Liver (tissue), 3 donors: ENCODE measurements at regions not wholly inside any gene's neighbourhood (a gene's known extent, or its start where the extent isn't known, plus 50 kb on each side); places are given as distances from the start of the nearest gene placed in this dataset.

Experiments used
- ATF3 ChIP-seq: IDR thresholded peaks from 2 replicates; pipeline ENCODE4 v1.6.1; 2016; ENCODE audit warnings: antibody characterized with exemption
- CTCF ChIP-seq: fragments of 150-350 bp; IDR thresholded peaks from 2 replicates; pipeline ENCODE4 v1.5.1; 2017; ENCODE audit warnings: improper control_type of control experiment, low read depth, low read length; ENCODE audit not compliant: missing input control
- EGR1 ChIP-seq, 2 donors: IDR thresholded peaks; 2 replicates each; pipeline ENCODE4 v1.6.1; 2016 to 2018; ENCODE audit warnings: antibody characterized with exemption in 2 of 2, low read depth in 2 of 2
- FOXA2 ChIP-seq: IDR thresholded peaks from 2 replicates; pipeline ENCODE4 v1.6.1; 2016; ENCODE audit warnings: antibody characterized with exemption
- HNF4A ChIP-seq, 2 donors: conservative IDR thresholded peaks; 2 replicates each; pipeline ENCODE4 v1.6.1; 2016; ENCODE audit warnings: antibody characterized with exemption in 2 of 2, mild to moderate bottlenecking in 2 of 2
- JUND ChIP-seq, 2 donors: IDR thresholded peaks; 2 replicates each; pipeline ENCODE4 v1.6.1; 2016; ENCODE audit warnings: antibody characterized with exemption in 2 of 2
- MAX ChIP-seq: IDR thresholded peaks from 2 replicates; pipeline ENCODE4 v1.6.1; 2016; ENCODE audit warnings: antibody characterized with exemption
- RAD21 ChIP-seq, 2 donors: IDR thresholded peaks; 2 replicates each; pipeline ENCODE4 v1.6.1; 2016; ENCODE audit warnings: antibody characterized with exemption in 2 of 2, mild to moderate bottlenecking in 2 of 2
- RXRA ChIP-seq, 2 donors: IDR thresholded peaks; 2 replicates each; pipeline ENCODE4 v1.6.1; 2017 to 2018; ENCODE audit warnings: antibody characterized with exemption in 2 of 2, mild to moderate bottlenecking in 1 of 2
- TAF1 ChIP-seq: conservative IDR thresholded peaks from 2 replicates; pipeline ENCODE4 v1.6.1; 2016; ENCODE audit warnings: antibody characterized with exemption, mild to moderate bottlenecking
- YY1 ChIP-seq: IDR thresholded peaks from 2 replicates; pipeline ENCODE4 v1.6.1; 2016; ENCODE audit warnings: antibody characterized with exemption, mild to moderate bottlenecking
- TF ChIP-seq, protein P1 (sequence below): IDR thresholded peaks from 2 replicates; pipeline ENCODE4 v1.6.1; 2016; ENCODE audit warnings: antibody characterized with exemption, mild to moderate bottlenecking
- TF ChIP-seq, protein P2 (sequence below): IDR thresholded peaks from 2 replicates; pipeline ENCODE4 v1.6.1; 2016; ENCODE audit warnings: antibody characterized with exemption
- donor health status: healthy.
- donor health status: healthy.

DNA sequence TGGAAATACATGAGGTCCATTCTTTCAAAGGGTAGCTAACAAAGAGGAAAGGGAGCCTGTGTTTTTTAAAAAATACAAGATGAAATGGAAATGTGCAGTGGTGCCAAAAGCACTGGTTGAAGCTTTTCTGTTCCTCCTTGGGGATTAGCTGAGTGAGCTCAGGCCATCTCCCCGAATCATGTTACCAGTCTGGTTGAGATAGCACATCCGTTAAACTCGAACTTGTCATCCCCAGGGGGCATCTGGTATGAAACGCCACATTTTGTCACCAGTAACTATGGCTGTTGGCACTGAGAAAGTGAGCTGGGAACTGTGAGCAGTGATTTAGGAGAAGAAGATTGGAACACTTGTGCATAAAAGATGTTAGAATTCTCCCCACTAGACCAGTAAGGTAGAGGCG, 196.2 kb downstream of the SAMD5 start:
- TF ChIP-seq CTCF (no peak), YY1 (no peak), TAF1 (no peak), RAD21 (IDR thresholded peaks at IDR 0.05) (no peak), FOXA2 (no peak), ATF3 (no peak), RXRA (IDR thresholded peaks at IDR 0.05) (no peak), EGR1 (IDR thresholded peaks at IDR 0.05; ENCODE audit: low read depth in 2 of 2) (no peak), MAX (no peak), HNF4A (conservative IDR thresholded peaks at IDR 0.05) (no peak), JUND (IDR thresholded peaks at IDR 0.05) (no peak)
- TF ChIP-seq, protein P1, sequence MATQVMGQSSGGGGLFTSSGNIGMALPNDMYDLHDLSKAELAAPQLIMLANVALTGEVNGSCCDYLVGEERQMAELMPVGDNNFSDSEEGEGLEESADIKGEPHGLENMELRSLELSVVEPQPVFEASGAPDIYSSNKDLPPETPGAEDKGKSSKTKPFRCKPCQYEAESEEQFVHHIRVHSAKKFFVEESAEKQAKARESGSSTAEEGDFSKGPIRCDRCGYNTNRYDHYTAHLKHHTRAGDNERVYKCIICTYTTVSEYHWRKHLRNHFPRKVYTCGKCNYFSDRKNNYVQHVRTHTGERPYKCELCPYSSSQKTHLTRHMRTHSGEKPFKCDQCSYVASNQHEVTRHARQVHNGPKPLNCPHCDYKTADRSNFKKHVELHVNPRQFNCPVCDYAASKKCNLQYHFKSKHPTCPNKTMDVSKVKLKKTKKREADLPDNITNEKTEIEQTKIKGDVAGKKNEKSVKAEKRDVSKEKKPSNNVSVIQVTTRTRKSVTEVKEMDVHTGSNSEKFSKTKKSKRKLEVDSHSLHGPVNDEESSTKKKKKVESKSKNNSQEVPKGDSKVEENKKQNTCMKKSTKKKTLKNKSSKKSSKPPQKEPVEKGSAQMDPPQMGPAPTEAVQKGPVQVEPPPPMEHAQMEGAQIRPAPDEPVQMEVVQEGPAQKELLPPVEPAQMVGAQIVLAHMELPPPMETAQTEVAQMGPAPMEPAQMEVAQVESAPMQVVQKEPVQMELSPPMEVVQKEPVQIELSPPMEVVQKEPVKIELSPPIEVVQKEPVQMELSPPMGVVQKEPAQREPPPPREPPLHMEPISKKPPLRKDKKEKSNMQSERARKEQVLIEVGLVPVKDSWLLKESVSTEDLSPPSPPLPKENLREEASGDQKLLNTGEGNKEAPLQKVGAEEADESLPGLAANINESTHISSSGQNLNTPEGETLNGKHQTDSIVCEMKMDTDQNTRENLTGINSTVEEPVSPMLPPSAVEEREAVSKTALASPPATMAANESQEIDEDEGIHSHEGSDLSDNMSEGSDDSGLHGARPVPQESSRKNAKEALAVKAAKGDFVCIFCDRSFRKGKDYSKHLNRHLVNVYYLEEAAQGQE, result no peak
- TF ChIP-seq, protein P2, sequence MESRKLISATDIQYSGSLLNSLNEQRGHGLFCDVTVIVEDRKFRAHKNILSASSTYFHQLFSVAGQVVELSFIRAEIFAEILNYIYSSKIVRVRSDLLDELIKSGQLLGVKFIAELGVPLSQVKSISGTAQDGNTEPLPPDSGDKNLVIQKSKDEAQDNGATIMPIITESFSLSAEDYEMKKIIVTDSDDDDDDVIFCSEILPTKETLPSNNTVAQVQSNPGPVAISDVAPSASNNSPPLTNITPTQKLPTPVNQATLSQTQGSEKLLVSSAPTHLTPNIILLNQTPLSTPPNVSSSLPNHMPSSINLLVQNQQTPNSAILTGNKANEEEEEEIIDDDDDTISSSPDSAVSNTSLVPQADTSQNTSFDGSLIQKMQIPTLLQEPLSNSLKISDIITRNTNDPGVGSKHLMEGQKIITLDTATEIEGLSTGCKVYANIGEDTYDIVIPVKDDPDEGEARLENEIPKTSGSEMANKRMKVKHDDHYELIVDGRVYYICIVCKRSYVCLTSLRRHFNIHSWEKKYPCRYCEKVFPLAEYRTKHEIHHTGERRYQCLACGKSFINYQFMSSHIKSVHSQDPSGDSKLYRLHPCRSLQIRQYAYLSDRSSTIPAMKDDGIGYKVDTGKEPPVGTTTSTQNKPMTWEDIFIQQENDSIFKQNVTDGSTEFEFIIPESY, result no peak
